Neutrophil (primary cell): ENCODE measurements at regions not wholly inside any gene's neighbourhood (a gene's known extent, or its start where the extent isn't known, plus 50 kb on each side); places are given as distances from the start of the nearest gene placed in this dataset.
A peak's percentile ranks its signal among the peaks of the same experiment; 100 is the strongest.
"Not testable (repeated sequence)": the region's sequence is repeated elsewhere in the genome, so short reads cannot be mapped to it uniquely, and the experiment has no call there.

Source experiments
- H3K27ac ChIP-seq: fragments of 200-600 bp; sonication (generic); 2 replicates; pipeline ENCODE4 v1.5.1; 2016; ENCODE audit warnings: mild to moderate bottlenecking, moderate library complexity
- H3K27me3 ChIP-seq: fragments of 200-600 bp; sonication (generic); 2 replicates; pipeline ENCODE4 v1.6.0; 2016; ENCODE audit warnings: mild to moderate bottlenecking
- H3K36me3 ChIP-seq: fragments of 200-600 bp; sonication (generic); 2 replicates; pipeline ENCODE4 v1.5.1; 2017
- H3K4me1 ChIP-seq, 2 experiments: fragments of 200-600 bp in 1 of 2; sonication (generic) in 1 of 2; 1 replicate in 1 of 2; 2 replicates in 1 of 2; pipeline versions ENCODE4 v1.5.1 to v1.6.1; 2013 to 2016; ENCODE audit warnings: low read depth in 1 of 2, low read length in 1 of 2, mild to moderate bottlenecking in 1 of 2, moderate library complexity in 1 of 2; ENCODE audit not compliant: control insufficient read depth in 1 of 2, insufficient read depth in 1 of 2
- H3K4me3 ChIP-seq, 2 experiments: fragments of 200-600 bp in 1 of 2; sonication (generic) in 1 of 2; 1 replicate in 1 of 2; 2 replicates in 1 of 2; pipeline ENCODE4 v1.5.1; 2013 to 2016; ENCODE audit warnings: low read depth in 1 of 2, low read length in 1 of 2, mild to moderate bottlenecking in 1 of 2, moderate library complexity in 1 of 2
- H3K9me3 ChIP-seq: fragments of 200-600 bp; sonication (generic); 2 replicates; pipeline ENCODE4 v1.5.1; 2016
- CTCF ChIP-seq: fragments of 200-600 bp; sonication (generic); IDR thresholded peaks from 2 replicates; pipeline ENCODE4 v1.5.1; 2016; ENCODE audit warnings: antibody characterized with exemption

DNA sequence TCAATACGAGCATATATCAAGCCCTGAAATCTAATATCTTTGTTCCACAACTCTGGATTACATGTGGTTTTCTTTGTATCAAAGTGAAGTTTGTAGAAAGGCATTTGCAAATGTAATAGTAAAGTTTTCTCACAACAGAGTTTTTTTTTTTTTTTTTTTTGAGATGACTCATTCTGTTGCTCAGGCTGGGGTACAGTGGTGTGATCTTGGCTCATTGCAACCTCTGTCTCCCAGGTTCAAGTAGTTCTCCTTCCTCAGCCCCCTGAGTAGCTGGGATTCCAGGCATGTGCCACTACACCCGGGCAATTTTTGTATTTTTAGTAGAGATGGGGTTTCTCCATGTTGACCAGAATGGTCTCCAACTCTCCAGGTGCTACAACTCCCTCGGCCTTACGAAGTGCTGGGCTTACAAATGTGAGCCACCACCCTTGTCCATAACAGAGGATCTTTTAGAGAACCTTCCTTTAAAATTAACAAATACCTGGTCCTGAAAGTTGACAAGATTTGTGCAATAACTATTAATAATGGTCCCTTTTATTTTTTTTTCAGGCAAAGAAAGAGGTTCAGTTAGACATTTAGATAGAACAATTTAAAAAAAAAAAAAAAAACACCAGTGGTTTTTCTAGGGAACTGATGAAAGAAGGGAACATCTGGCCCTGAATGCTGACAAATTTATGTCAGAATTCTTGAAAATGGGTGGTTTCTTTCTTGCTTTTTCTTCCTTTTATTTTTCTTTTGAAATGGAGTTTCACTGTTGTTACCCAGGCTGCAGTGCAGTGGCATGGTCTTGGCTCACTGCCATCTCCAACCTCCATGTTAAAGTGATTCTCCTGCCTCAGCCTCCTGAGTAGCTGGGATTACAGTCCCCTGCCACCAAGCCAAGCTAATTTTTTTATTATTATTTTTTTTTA, 278.5 kb downstream of the RPS4Y2 start:
- Histone ChIP-seq H3K27ac (peak overlapping the region; percentile 57), H3K9me3 (no peaks in the 10 kb centered on the region), H3K4me3 (no peak overlapping the region), H3K27me3 (no peaks in the 10 kb centered on the region), H3K36me3 (no peaks in the 10 kb centered on the region), H3K4me1 (peaks cover 0 to 7% of the 10 kb centered on the region in 2 experiments)
- no peak for TF ChIP-seq CTCF

DNA sequence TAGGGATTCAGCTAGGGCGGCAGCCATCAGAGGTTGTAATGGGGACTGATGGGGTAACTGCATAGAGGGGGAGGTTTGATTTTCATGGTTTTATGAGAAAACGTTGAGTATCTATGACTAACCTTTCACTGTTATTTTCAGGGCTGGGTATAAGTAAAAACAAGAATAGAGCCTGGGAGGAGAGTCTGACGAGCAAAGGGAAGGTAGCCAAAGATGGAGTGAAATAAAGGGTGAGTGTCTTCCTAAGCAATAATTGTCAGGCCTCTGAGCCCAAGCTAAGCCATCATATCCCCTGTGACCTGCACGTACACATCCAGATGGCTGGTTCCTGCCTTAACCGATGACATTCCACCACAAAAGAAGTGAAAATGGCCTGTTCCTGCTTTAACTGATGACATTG, 281.5 kb downstream of the RPS4Y2 start:
- not testable (repeated sequence) for H3K9me3 ChIP-seq, H3K27ac ChIP-seq, H3K27me3 ChIP-seq, H3K36me3 ChIP-seq, H3K4me1 ChIP-seq, H3K4me3 ChIP-seq

DNA sequence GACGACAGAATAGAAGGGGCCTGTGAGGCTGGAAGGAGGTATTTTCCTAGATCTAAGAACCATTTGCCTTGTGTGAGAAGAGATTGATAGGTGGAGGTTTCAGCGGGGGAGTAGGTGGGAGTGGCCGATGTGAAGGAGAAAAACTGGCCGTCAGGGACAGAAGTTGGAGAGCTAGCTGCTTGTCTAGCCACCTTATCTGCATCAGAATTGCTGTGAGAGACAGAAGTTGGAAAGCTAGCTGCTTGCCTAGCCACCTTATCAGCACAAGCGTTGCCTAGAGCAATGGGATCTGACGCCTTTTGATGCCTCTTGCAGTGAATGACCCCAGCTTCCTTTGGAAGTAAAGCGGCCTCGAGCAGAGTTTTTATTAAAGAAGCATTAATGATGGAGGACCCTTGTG, 283.9 kb downstream of the RPS4Y2 start:
- no peak for TF ChIP-seq CTCF
- no peaks in the 10 kb centered on the region for H3K27me3 ChIP-seq
- no peak overlapping the region for H3K27ac ChIP-seq
- H3K9me3 ChIP-seq, result no peaks in the 10 kb centered on the region
- no peaks in the 10 kb centered on the region for H3K36me3 ChIP-seq
- no peaks in the 10 kb centered on the region for H3K4me1 ChIP-seq
- H3K4me3 ChIP-seq, result no peak overlapping the region

DNA sequence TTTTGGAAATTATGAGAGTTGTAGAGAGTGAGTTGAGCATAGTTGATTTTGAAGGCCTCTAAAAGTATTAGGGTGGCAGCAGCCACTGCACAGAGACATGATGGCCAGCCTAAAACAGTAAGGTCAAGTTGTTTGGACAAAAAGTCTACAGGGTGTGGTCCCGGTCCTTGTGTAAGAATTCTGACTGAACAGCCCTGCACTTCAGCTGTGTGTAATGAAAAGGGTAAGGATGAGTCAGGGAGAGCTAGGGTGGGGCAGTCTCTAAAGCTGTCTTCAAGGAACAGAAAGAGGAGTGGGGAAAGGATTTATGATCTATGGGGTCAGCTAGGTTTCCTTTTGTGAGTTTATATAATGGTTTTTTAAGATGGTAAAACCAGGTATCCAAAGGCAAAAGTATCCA, 284.8 kb downstream of the RPS4Y2 start:
- H3K4me1 ChIP-seq, H3K4me3 ChIP-seq, H3K27ac ChIP-seq, H3K9me3 ChIP-seq, H3K36me3 ChIP-seq, H3K27me3 ChIP-seq: not testable (repeated sequence)

- H3K4me3 ChIP-seq, result no peak overlapping the region
- H3K4me1 ChIP-seq, result peaks cover 0 to 56% of the 10 kb centered on the region in 2 experiments
- H3K36me3 ChIP-seq, result no peaks in the 10 kb centered on the region
- no peak for TF ChIP-seq CTCF
- H3K27ac ChIP-seq, result peak overlapping the region; percentile 93
- no peaks in the 10 kb centered on the region for H3K27me3 ChIP-seq
- no peaks in the 10 kb centered on the region for H3K9me3 ChIP-seq
These were observed 317.2 kb downstream of the RPS4Y2 start for GRCh38 chrY:21073079-21073478.

DNA sequence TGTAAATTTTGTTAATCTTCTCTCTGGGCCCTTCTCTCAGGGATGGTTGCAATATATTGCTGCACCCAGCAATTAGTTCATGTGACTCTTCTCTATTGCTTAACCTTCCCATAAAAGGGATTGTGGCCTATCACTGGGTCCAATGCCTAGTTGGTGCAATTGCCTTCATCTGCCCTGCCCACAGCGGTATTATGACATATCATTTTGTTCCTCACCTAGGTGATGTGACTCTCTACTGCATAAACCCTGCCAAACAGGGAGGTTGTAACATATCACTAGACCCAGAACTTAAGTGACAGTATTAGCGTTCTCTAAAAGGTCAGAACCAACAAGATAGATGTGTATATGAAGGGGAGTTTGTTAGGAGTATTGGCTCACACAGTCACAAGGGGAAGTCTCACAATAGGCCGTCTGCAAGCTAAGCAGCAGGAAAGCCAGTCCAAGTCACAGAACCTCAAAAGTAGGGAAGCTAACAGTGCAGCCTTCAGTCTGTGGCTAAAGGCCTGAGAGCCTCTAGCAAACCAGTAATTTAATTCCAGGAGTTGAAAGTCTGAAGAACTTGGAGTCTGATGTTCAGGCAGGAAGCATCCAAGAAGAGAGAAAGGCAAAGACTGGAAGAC, 317.8 kb downstream of the RPS4Y2 start:
- Histone ChIP-seq H3K27me3 (no peaks in the 10 kb centered on the region), H3K4me3 (no peak overlapping the region), H3K27ac (peak overlapping the region; percentile 93), H3K4me1 (peaks cover 0 to 63% of the 10 kb centered on the region in 2 experiments), H3K36me3 (no peaks in the 10 kb centered on the region), H3K9me3 (no peaks in the 10 kb centered on the region)
- TF ChIP-seq CTCF, result no peak
